ENCODE measurements at regions not wholly inside any gene's neighbourhood (a gene's known extent, or its start where the extent isn't known, plus 50 kb on each side); places are given as distances from the start of the nearest gene placed in this dataset.

- Histone ChIP-seq H3K9me3 (ENCODE audit: low read depth) (no peaks in the 10 kb centered on the region), H3K27ac (no peak overlapping the region), H3K27me3 (no peaks in the 10 kb centered on the region), H3K4me3 (no peak overlapping the region), H3K4me2 (no peak overlapping the region), H3K79me2 (no peaks in the 10 kb centered on the region), H3K9me2 (replicated peaks; ENCODE audit: insufficient read depth) (no peaks in the 10 kb centered on the region), H3K36me3 (replicated peaks; ENCODE audit: insufficient read depth, low read depth) (no peaks in the 10 kb centered on the region), H3K4me1 (ENCODE audit: insufficient read depth) (peaks cover 4% of the 10 kb centered on the region), H2AFZ (no peak overlapping the region), H4K20me1 (ENCODE audit: insufficient read depth, poor library complexity, severe bottlenecking) (no peaks in the 10 kb centered on the region)
- WGBS (ENCODE audit: low lambda C conversion rate, missing lambda C conversion rate) = 98% methylated on average over 23 of the region's 23 CpGs
- no peak for DNase-seq (ENCODE audit: low spot score)
- TF ChIP-seq EZH2 (IDR thresholded peaks at IDR 0.05; ENCODE audit: borderline replicate concordance) = no peak
- TF ChIP-seq CTCF (IDR thresholded peaks at IDR 0.05; ENCODE audit: poor library complexity) = no peak
- TF ChIP-seq EZH2phosphoT487 (IDR thresholded peaks at IDR 0.05; ENCODE audit: low read depth, severe bottlenecking, unreplicated experiment) = no peak
Observed at GRCh38 chr21:43302062-43302700, 124.8 kb downstream of the SIK1 start.

- no peaks in the 10 kb centered on the region for H3K79me2 ChIP-seq
- no peaks in the 10 kb centered on the region for H4K20me1 ChIP-seq (ENCODE audit: insufficient read depth, poor library complexity, severe bottlenecking)
- TF ChIP-seq EZH2phosphoT487 (IDR thresholded peaks at IDR 0.05; ENCODE audit: low read depth, severe bottlenecking, unreplicated experiment) = no peak
- H2AFZ ChIP-seq = no peak overlapping the region
- no peaks in the 10 kb centered on the region for H3K9me3 ChIP-seq (ENCODE audit: low read depth)
- no peaks in the 10 kb centered on the region for H3K36me3 ChIP-seq (replicated peaks; ENCODE audit: insufficient read depth, low read depth)
- no peak overlapping the region for H3K4me2 ChIP-seq
- 82% methylated on average over 18 of the region's 19 CpGs for WGBS (ENCODE audit: low lambda C conversion rate, missing lambda C conversion rate)
- H3K4me1 ChIP-seq (ENCODE audit: insufficient read depth) = no peaks in the 10 kb centered on the region
- H3K9me2 ChIP-seq (replicated peaks; ENCODE audit: insufficient read depth) = no peaks in the 10 kb centered on the region
- H3K27ac ChIP-seq = no peak overlapping the region
- no peaks in the 10 kb centered on the region for H3K27me3 ChIP-seq
- no peak for DNase-seq (ENCODE audit: low spot score)
- H3K4me3 ChIP-seq = no peak overlapping the region
Observed at GRCh38 chr21:43301409-43302061, 125.4 kb downstream of the SIK1 start.

- Histone ChIP-seq H2AFZ (no peak overlapping the region), H4K20me1 (ENCODE audit: insufficient read depth, poor library complexity, severe bottlenecking) (no peaks in the 10 kb centered on the region), H3K9me2 (replicated peaks; ENCODE audit: insufficient read depth) (no peaks in the 10 kb centered on the region), H3K4me1 (ENCODE audit: insufficient read depth) (no peaks in the 10 kb centered on the region), H3K36me3 (replicated peaks; ENCODE audit: insufficient read depth, low read depth) (no peaks in the 10 kb centered on the region), H3K27ac (no peak overlapping the region), H3K79me2 (no peaks in the 10 kb centered on the region), H3K4me3 (no peak overlapping the region), H3K4me2 (no peak overlapping the region), H3K27me3 (no peaks in the 10 kb centered on the region), H3K9me3 (ENCODE audit: low read depth) (no peaks in the 10 kb centered on the region)
- TF ChIP-seq EZH2phosphoT487 (IDR thresholded peaks at IDR 0.05; ENCODE audit: low read depth, severe bottlenecking, unreplicated experiment) (no peak), CTCF (IDR thresholded peaks at IDR 0.05; ENCODE audit: poor library complexity) (no peak), EZH2 (IDR thresholded peaks at IDR 0.05; ENCODE audit: borderline replicate concordance) (no peak)
- 84% methylated on average over 41 of the region's 42 CpGs for WGBS (ENCODE audit: low lambda C conversion rate, missing lambda C conversion rate)
- DNase-seq (ENCODE audit: low spot score) = no peak
Observed at GRCh38 chr21:43300496-43301408, 126.2 kb downstream of the SIK1 start.
